OCI-LY7 (cell line): ENCODE measurements at regions not wholly inside any gene's neighbourhood (a gene's known extent, or its start where the extent isn't known, plus 50 kb on each side); places are given as distances from the start of the nearest gene placed in this dataset.

Experiments
- BruUV-seq: library from RNA; stranded (reverse); fragments of 400-500 nt; replicated peaks from 2 replicates; lab custom pipeline; 2021; lab: Mats Ljungman, UMichigan
- CTCF ChIA-PET: fragments of 300-600 bp; sonication (Branson Sonifier 250); formaldehyde crosslinking; loops from one replicate; lab custom pipeline; 2022; ENCODE audit warnings: antibody characterized with exemption; ENCODE audit not compliant: unreplicated experiment; lab: Charles Lee
- POLR2A ChIA-PET: fragments of 300-600 bp; sonication (Branson Sonifier 250); formaldehyde crosslinking; loops from one replicate; lab custom pipeline; 2022; ENCODE audit warnings: antibody characterized with exemption; lab: Charles Lee
- DNase-seq: peaks from one replicate; pipeline ENCODE4 v3.0.0-alpha.2; 2015; ENCODE audit warnings: low spot score
- H2AFZ ChIP-seq: fragments of 200-600 bp; sonication (generic), shearing (Covaris generic); 2 replicates; pipeline ENCODE4 v1.6.1; 2014; ENCODE audit warnings: mild to moderate bottlenecking, antibody characterized with exemption, low read length, moderate library complexity
- H3K27ac ChIP-seq: fragments of 200-600 bp; sonication (generic); 2 replicates; pipeline ENCODE4 v1.5.1; 2014; ENCODE audit warnings: mixed run types, low read depth, mild to moderate bottlenecking, moderate library complexity, low read length, inconsistent platforms; ENCODE audit not compliant: poor library complexity, severe bottlenecking
- H3K36me3 ChIP-seq: fragments of 200-600 bp; sonication (generic); 2 replicates; pipeline ENCODE4 v1.6.1; 2014; ENCODE audit warnings: mild to moderate bottlenecking, antibody characterized with exemption, low read length, moderate library complexity, mixed read lengths; ENCODE audit not compliant: insufficient read depth
- H3K4me1 ChIP-seq: fragments of 200-600 bp; sonication (generic); 2 replicates; pipeline ENCODE4 v1.5.1; 2014; ENCODE audit warnings: mild to moderate bottlenecking, low read length; ENCODE audit not compliant: insufficient read depth, poor library complexity, severe bottlenecking
- H3K4me2 ChIP-seq: fragments of 200-600 bp; sonication (generic); 2 replicates; pipeline ENCODE4 v1.6.1; 2014; ENCODE audit warnings: mild to moderate bottlenecking, low read length
- H3K4me3 ChIP-seq: fragments of 200-600 bp; sonication (generic); 2 replicates; pipeline ENCODE4 v1.5.1; 2014; ENCODE audit warnings: mild to moderate bottlenecking, low read depth, low read length; ENCODE audit not compliant: poor library complexity, severe bottlenecking
- H3K79me2 ChIP-seq: fragments of 200-600 bp; sonication (generic); 2 replicates; pipeline ENCODE4 v1.6.1; 2016; ENCODE audit warnings: low read depth, mild to moderate bottlenecking, low read length, moderate library complexity, mixed read lengths; ENCODE audit not compliant: insufficient read depth
- H3K9me2 ChIP-seq: fragments of 200-600 bp; sonication (generic); 2 replicates; pipeline ENCODE4 v1.6.1; 2016; ENCODE audit warnings: mild to moderate bottlenecking, low read length, mixed read lengths; ENCODE audit not compliant: insufficient read depth
- H3K9me3 ChIP-seq: fragments of 200-600 bp; sonication (generic); 2 replicates; pipeline ENCODE4 v1.6.1; 2014; ENCODE audit warnings: mild to moderate bottlenecking, mixed run types, low read length, mixed read lengths
- H4K20me1 ChIP-seq: fragments of 200-600 bp; sonication (generic); 2 replicates; pipeline ENCODE4 v1.6.1; 2014; ENCODE audit warnings: mild to moderate bottlenecking, antibody characterized with exemption, low read length, moderate library complexity, mixed read lengths; ENCODE audit not compliant: insufficient read depth
- CTCF ChIP-seq: fragments of 200-600 bp; sonication (generic); conservative IDR thresholded peaks from 2 replicates; pipeline ENCODE4 v1.5.1; 2014; ENCODE audit warnings: mild to moderate bottlenecking, antibody characterized with exemption, low read length, moderate library complexity, mixed read lengths
- EZH2phosphoT487 ChIP-seq: fragments of 200-600 bp; sonication (generic); IDR thresholded peaks from 2 replicates; pipeline ENCODE4 v1.6.1; 2018; ENCODE audit warnings: low read depth, borderline replicate concordance, mild to moderate bottlenecking, mixed run types, antibody characterized with exemption, low read length, moderate library complexity, mixed read lengths
- intact Hi-C: fragments of 100-400 bp; cut with micrococcal nuclease; formaldehyde crosslinking; loops from one replicate; pipeline ENCODE4 v1.10.0; 2022; ENCODE audit not compliant: unreplicated experiment

GRCh38 chr15:35722501-35722900 lies 176.5 kb upstream of the DPH6 start:
- Histone ChIP-seq H3K4me3 (no peak overlapping the region), H3K9me2 (no peaks in the 10 kb centered on the region), H3K4me2 (no peak overlapping the region), H3K4me1 (no peaks in the 10 kb centered on the region), H2AFZ (no peak overlapping the region), H4K20me1 (no peaks in the 10 kb centered on the region), H3K27ac (no peak overlapping the region), H3K36me3 (no peaks in the 10 kb centered on the region), H3K9me3 (no peaks in the 10 kb centered on the region), H3K79me2 (no peaks in the 10 kb centered on the region)
- DNase-seq = no peak
- no peak for TF ChIP-seq EZH2phosphoT487
- TF ChIP-seq CTCF = no peak
- no TSS peak for BruUV-seq
- POLR2A ChIA-PET = interaction anchor here (0.7 kb wide), 1 partner anchor 203 kb away, joined by 3 read pairs; no protein-coding TSS in a partner anchor
- CTCF ChIA-PET = no interaction called here
- intact Hi-C loops = no loop called here

- CTCF ChIA-PET = no interaction called here
- intact Hi-C loops = no loop called here
- no peaks in the 10 kb centered on the region for H4K20me1 ChIP-seq
- no peak overlapping the region for H3K27ac ChIP-seq
- no peaks in the 10 kb centered on the region for H3K9me3 ChIP-seq
- no peaks in the 10 kb centered on the region for H3K4me1 ChIP-seq
- H3K79me2 ChIP-seq = no peaks in the 10 kb centered on the region
- no peaks in the 10 kb centered on the region for H3K36me3 ChIP-seq
- no peak for TF ChIP-seq EZH2phosphoT487
- TF ChIP-seq CTCF = no peak
- POLR2A ChIA-PET = no interaction called here
- no peak overlapping the region for H3K4me2 ChIP-seq
- no TSS peak for BruUV-seq
- DNase-seq = no peak
- no peaks in the 10 kb centered on the region for H3K9me2 ChIP-seq
- no peak overlapping the region for H2AFZ ChIP-seq
- H3K4me3 ChIP-seq = no peak overlapping the region
These were observed 177.3 kb upstream of the DPH6 start for GRCh38 chr15:35723120-35723847.

DNA sequence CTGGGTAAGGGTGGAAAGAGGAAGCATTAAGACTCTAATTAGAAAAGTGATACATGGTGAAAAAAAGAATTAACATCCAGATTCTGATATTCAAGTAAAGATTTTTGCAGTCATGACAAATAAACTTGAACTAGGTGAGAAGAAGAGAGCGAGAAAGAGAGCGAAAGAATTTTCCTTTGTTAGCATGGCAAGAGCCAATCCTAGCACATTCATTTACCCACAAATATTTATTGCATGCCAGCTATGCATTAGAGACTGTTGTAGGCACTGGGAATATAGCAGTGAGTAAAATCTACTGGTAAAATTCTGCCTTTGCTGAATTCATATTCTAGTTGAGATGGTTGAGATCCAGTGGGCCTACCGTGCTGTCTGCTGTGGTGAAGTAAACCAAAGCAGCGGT lies 177.9 kb upstream of the DPH6 start:
- no peak overlapping the region for H2AFZ ChIP-seq
- H3K4me1 ChIP-seq = no peaks in the 10 kb centered on the region
- no peak overlapping the region for H3K4me3 ChIP-seq
- H3K4me2 ChIP-seq = no peak overlapping the region
- intact Hi-C loops = no loop called here
- H3K9me3 ChIP-seq = no peaks in the 10 kb centered on the region
- no peak for TF ChIP-seq EZH2phosphoT487
- no peak for TF ChIP-seq CTCF
- no TSS peak for BruUV-seq
- no peak overlapping the region for H3K27ac ChIP-seq
- no peaks in the 10 kb centered on the region for H3K36me3 ChIP-seq
- CTCF ChIA-PET = no interaction called here
- DNase-seq = no peak
- POLR2A ChIA-PET = interaction anchor here (0.6 kb wide), 1 partner anchor 18 kb away, joined by 3 read pairs; no protein-coding TSS in a partner anchor
- H3K79me2 ChIP-seq = no peaks in the 10 kb centered on the region
- no peaks in the 10 kb centered on the region for H3K9me2 ChIP-seq
- no peaks in the 10 kb centered on the region for H4K20me1 ChIP-seq
